Testis (tissue), 2 donors: ENCODE measurements at regions not wholly inside any gene's neighbourhood (a gene's known extent, or its start where the extent isn't known, plus 50 kb on each side); places are given as distances from the start of the nearest gene placed in this dataset.

Experiments
- DNase-seq: peaks from one replicate; pipeline ENCODE4 v3.0.0-alpha.2; 2019
- H3K27ac ChIP-seq, 2 donors: fragments of 200-600 bp; sonication (generic); one replicate each; pipeline ENCODE4 v1.5.1; 2019
- H3K27me3 ChIP-seq: fragments of 200-600 bp; sonication (generic); one replicate; pipeline ENCODE4 v1.5.1; 2019
- H3K36me3 ChIP-seq: fragments of 200-600 bp; sonication (generic); one replicate; pipeline ENCODE4 v1.5.1; 2017; ENCODE audit warnings: low read depth; ENCODE audit errors: missing control alignments
- H3K4me1 ChIP-seq: fragments of 200-600 bp; sonication (generic); one replicate; pipeline ENCODE4 v1.5.1; 2019
- H3K4me3 ChIP-seq, 2 donors: fragments of 200-600 bp; sonication (generic); one replicate each; pipeline ENCODE4 v1.5.1; 2017 to 2019
- H3K9me3 ChIP-seq: fragments of 200-600 bp; sonication (generic); one replicate; pipeline ENCODE4 v1.5.1; 2017
- CTCF ChIP-seq, 3 experiments: fragments of 450-650 bp in 2 of 3; fragments of 200-600 bp in 1 of 3; sonication (generic) in 1 of 3; IDR thresholded peaks; one replicate each; pipeline ENCODE4 v1.5.1; 2016 to 2019; ENCODE audit warnings: antibody characterized with exemption in 3 of 3, mild to moderate bottlenecking in 2 of 3, moderate library complexity in 1 of 3
- POLR2A ChIP-seq: fragments of 450-650 bp; IDR thresholded peaks from one replicate; pipeline ENCODE4 v1.6.1; 2017; ENCODE audit warnings: antibody characterized with exemption, mild to moderate bottlenecking, moderate library complexity
- WGBS, 2 donors: methylation state at CpG; one replicate each; pipeline ENCODE4 v1.1.5; 2018; 5-methylcytosine and 5-hydroxymethylcytosine counted together
- intact Hi-C: fragments of 100-400 bp; cut with DNase I; formaldehyde crosslinking; loops from one replicate; pipeline ENCODE4 v1.15.1; 2023; ENCODE audit warnings: low total_unique reads

GRCh38 chr3:117200962-117201361 lies 491.4 kb downstream of the TUSC7 start:
- H3K4me1 ChIP-seq = no peaks in the 10 kb centered on the region
- no peak for TF ChIP-seq POLR2A
- TF ChIP-seq CTCF (IDR thresholded peaks at IDR 0.05) = no peak
- H3K9me3 ChIP-seq = no peaks in the 10 kb centered on the region
- no peak overlapping the region for H3K27ac ChIP-seq
- no peak overlapping the region for H3K4me3 ChIP-seq
- intact Hi-C loops = no loop called here
- H3K27me3 ChIP-seq = no peaks in the 10 kb centered on the region
- no peak for DNase-seq
- no peaks in the 10 kb centered on the region for H3K36me3 ChIP-seq
- 81 to 88% methylated on average over 2 of the region's 2 CpGs for WGBS, 2 donors

- Histone ChIP-seq H3K36me3 (no peaks in the 10 kb centered on the region), H3K4me1 (no peaks in the 10 kb centered on the region), H3K27ac (no peak overlapping the region), H3K27me3 (no peaks in the 10 kb centered on the region), H3K9me3 (no peaks in the 10 kb centered on the region), H3K4me3 (no peak overlapping the region)
- WGBS, 2 donors = 72 to 74% methylated on average over 5 of the region's 5 CpGs
- intact Hi-C loops = no loop called here
- no peak for DNase-seq
- TF ChIP-seq CTCF (IDR thresholded peaks at IDR 0.05) (no peak), POLR2A (no peak)
Observed at GRCh38 chr3:117201901-117202774, 492.6 kb downstream of the TUSC7 start.

- whole genome bisulfite sequencing, 2 donors = 45 to 47% methylated on average over 3 of the region's 3 CpGs
- TF ChIP-seq POLR2A (no peak), CTCF (IDR thresholded peaks at IDR 0.05) (no peak)
- no peaks in the 10 kb centered on the region for H3K36me3 ChIP-seq
- H3K9me3 ChIP-seq = no peaks in the 10 kb centered on the region
- intact Hi-C loops = no loop called here
- no peak overlapping the region for H3K27ac ChIP-seq
- no peak for DNase-seq
- H3K4me3 ChIP-seq = no peak overlapping the region
- no peaks in the 10 kb centered on the region for H3K4me1 ChIP-seq
- no peaks in the 10 kb centered on the region for H3K27me3 ChIP-seq
Observed at GRCh38 chr3:117217355-117217754, 507.8 kb downstream of the TUSC7 start.

- H3K9me3 ChIP-seq = no peaks in the 10 kb centered on the region
- no peak for DNase-seq
- WGBS, 2 donors = 68 to 80% methylated on average over 5 of the region's 5 CpGs
- no peak for TF ChIP-seq POLR2A
- no peak for TF ChIP-seq CTCF (IDR thresholded peaks at IDR 0.05)
- no peaks in the 10 kb centered on the region for H3K36me3 ChIP-seq
- H3K4me3 ChIP-seq = no peak overlapping the region
- intact Hi-C loops = no loop called here
- H3K4me1 ChIP-seq = no peaks in the 10 kb centered on the region
- no peak overlapping the region for H3K27ac ChIP-seq
- H3K27me3 ChIP-seq = no peaks in the 10 kb centered on the region
Observed at GRCh38 chr3:117217760-117218316, 508.3 kb downstream of the TUSC7 start.
